Caco-2 (cell line): ENCODE measurements at regions not wholly inside any gene's neighbourhood (a gene's known extent, or its start where the extent isn't known, plus 50 kb on each side); places are given as distances from the start of the nearest gene placed in this dataset.
"Not testable (repeated sequence)": the region's sequence is repeated elsewhere in the genome, so short reads cannot be mapped to it uniquely, and the experiment has no call there.

Source experiments
- BruUV-seq: library from RNA; stranded (reverse); fragments of 400-500 nt; replicated peaks from 2 replicates; lab custom pipeline; 2021; lab: Mats Ljungman, UMichigan
- CTCF ChIA-PET: fragments of 300-600 bp; sonication (Branson Sonifier 250); formaldehyde crosslinking; loops from one replicate; lab custom pipeline; 2022; ENCODE audit warnings: antibody characterized with exemption; lab: Charles Lee
- POLR2A ChIA-PET: fragments of 300-600 bp; sonication (Branson Sonifier 250); formaldehyde crosslinking; loops from one replicate; lab custom pipeline; 2022; ENCODE audit warnings: antibody characterized with exemption; lab: Charles Lee
- DNase-seq, 2 experiments: peaks; one replicate each; pipeline versions ENCODE4 v3.0.0 to v3.0.0-alpha.2; 2020 to 2022
- H3K27me3 ChIP-seq: replicated peaks from 2 replicates; pipeline ENCODE4 v1.6.0; 2011; ENCODE audit warnings: low read length; ENCODE audit not compliant: control insufficient read depth, insufficient read depth
- H3K36me3 ChIP-seq: 2 replicates; pipeline ENCODE4 v1.5.1; 2011; ENCODE audit warnings: low read length; ENCODE audit not compliant: control insufficient read depth, insufficient read depth
- H3K4me1 ChIP-seq: fragments of 250-450 bp; sonication (Bioruptor Pico); 2 replicates; pipeline ENCODE4 v1.5.1; 2020; ENCODE audit warnings: mild to moderate bottlenecking
- H3K4me3 ChIP-seq: 2 replicates; pipeline ENCODE4 v1.5.1; 2011; ENCODE audit warnings: low read depth, mild to moderate bottlenecking, control low read depth, low read length
- H3K9me3 ChIP-seq: fragments of 250-450 bp; sonication (Bioruptor Pico); 2 replicates; pipeline ENCODE4 v1.5.1; 2020; ENCODE audit warnings: mild to moderate bottlenecking, moderate library complexity
- H3K27ac Mint-ChIP-seq: one replicate; pipeline ENCODE4 v1.8.0; 2022; ENCODE audit warnings: mixed read lengths; ENCODE audit not compliant: unreplicated experiment
- H3K27me3 Mint-ChIP-seq: one replicate; pipeline ENCODE4 v1.8.0; 2022; ENCODE audit warnings: mixed read lengths; ENCODE audit not compliant: insufficient read depth, unreplicated experiment
- H3K36me3 Mint-ChIP-seq: one replicate; pipeline ENCODE4 v1.8.0; 2022; ENCODE audit warnings: mild to moderate bottlenecking, mixed read lengths; ENCODE audit not compliant: insufficient read depth, unreplicated experiment
- H3K4me1 Mint-ChIP-seq: one replicate; pipeline ENCODE4 v1.8.0; 2022; ENCODE audit warnings: low read depth, mixed read lengths; ENCODE audit not compliant: unreplicated experiment
- H3K4me3 Mint-ChIP-seq: one replicate; pipeline ENCODE4 v1.8.0; 2022; ENCODE audit warnings: mild to moderate bottlenecking, moderate library complexity, mixed read lengths; ENCODE audit not compliant: unreplicated experiment
- H3K9me3 Mint-ChIP-seq: one replicate; pipeline ENCODE4 v1.8.0; 2022; ENCODE audit warnings: mixed read lengths; ENCODE audit not compliant: unreplicated experiment
- intact Hi-C: fragments of 100-400 bp; cut with micrococcal nuclease; formaldehyde crosslinking; loops from one replicate; pipeline ENCODE4 v1.10.0; 2022; ENCODE audit not compliant: unreplicated experiment
- TF ChIP-seq, protein P1 (sequence below), 2 experiments: fragments of 200-600 bp in 1 of 2; IDR thresholded peaks; 1 replicate in 1 of 2; 2 replicates in 1 of 2; pipeline versions ENCODE4 v1.5.1 to v1.8.0; 2011 to 2022; ENCODE audit warnings: antibody characterized with exemption in 1 of 2, control low read depth in 1 of 2, inconsistent platforms in 1 of 2, low read depth in 1 of 2, low read length in 1 of 2, mild to moderate bottlenecking in 1 of 2, moderate library complexity in 1 of 2; ENCODE audit not compliant: insufficient read depth in 1 of 2, severe bottlenecking in 1 of 2, unreplicated experiment in 1 of 2

DNA sequence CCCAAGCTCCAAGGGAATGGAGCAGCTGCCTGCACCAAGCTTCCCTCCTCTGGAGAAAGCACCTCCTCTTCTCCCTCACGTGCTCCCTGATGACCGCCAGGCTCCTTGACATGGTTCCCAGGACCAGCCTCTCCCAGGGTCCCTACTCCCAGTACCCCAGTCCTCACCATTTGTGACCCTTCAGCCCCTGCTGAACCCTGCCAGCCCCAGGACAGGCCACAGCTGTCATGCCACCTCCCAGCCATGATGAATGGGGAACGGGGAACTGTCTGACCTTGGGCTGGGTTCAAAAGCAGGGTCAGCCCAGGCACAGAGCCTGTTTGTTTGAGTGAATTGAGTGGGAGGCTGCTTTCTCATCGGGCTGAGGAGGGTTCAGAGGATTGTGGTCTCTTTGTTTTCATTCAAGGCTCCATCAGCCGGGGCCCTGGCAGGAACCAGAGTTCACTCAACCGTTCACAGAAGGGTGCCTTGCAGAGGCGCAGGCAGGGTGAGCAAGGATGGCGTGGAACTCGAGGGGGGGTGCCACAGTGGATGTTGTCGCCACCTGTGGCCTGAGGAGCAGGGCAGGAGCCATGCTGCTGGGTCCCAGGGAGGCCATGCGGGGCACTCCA, 344.5 kb upstream of the SFSWAP start:
- DNase-seq, result no peak
- no peaks in the 10 kb centered on the region for H3K9me3 ChIP-seq
- CTCF ChIA-PET, result no interaction called here
- BruUV-seq, result no TSS peak
- intact Hi-C loops, result no loop called here
- H3K27me3 Mint-ChIP-seq, result peaks cover 13% of the 10 kb centered on the region
- H3K9me3 Mint-ChIP-seq, result no peaks in the 10 kb centered on the region
- H3K27me3 ChIP-seq, result no peaks in the 10 kb centered on the region
- H3K4me3 ChIP-seq, result no peak overlapping the region
- POLR2A ChIA-PET, result no interaction called here
- no peaks in the 10 kb centered on the region for H3K4me1 ChIP-seq
- no peak overlapping the region for H3K27ac Mint-ChIP-seq
- no peak overlapping the region for H3K4me3 Mint-ChIP-seq
- H3K36me3 Mint-ChIP-seq, result no peaks in the 10 kb centered on the region
- TF ChIP-seq, protein P1, sequence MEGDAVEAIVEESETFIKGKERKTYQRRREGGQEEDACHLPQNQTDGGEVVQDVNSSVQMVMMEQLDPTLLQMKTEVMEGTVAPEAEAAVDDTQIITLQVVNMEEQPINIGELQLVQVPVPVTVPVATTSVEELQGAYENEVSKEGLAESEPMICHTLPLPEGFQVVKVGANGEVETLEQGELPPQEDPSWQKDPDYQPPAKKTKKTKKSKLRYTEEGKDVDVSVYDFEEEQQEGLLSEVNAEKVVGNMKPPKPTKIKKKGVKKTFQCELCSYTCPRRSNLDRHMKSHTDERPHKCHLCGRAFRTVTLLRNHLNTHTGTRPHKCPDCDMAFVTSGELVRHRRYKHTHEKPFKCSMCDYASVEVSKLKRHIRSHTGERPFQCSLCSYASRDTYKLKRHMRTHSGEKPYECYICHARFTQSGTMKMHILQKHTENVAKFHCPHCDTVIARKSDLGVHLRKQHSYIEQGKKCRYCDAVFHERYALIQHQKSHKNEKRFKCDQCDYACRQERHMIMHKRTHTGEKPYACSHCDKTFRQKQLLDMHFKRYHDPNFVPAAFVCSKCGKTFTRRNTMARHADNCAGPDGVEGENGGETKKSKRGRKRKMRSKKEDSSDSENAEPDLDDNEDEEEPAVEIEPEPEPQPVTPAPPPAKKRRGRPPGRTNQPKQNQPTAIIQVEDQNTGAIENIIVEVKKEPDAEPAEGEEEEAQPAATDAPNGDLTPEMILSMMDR (IDR thresholded peaks at IDR 0.05; ENCODE audit: insufficient read depth in 1 of 2, low read depth in 1 of 2, low read length in 1 of 2, severe bottlenecking in 1 of 2, unreplicated experiment in 1 of 2), result no peak
- no peaks in the 10 kb centered on the region for H3K4me1 Mint-ChIP-seq
- H3K36me3 ChIP-seq, result no peaks in the 10 kb centered on the region

- H3K4me3 Mint-ChIP-seq, DNase-seq, POLR2A ChIA-PET, H3K27me3 ChIP-seq, BruUV-seq, H3K4me1 ChIP-seq, H3K9me3 Mint-ChIP-seq, H3K9me3 ChIP-seq, H3K27ac Mint-ChIP-seq, H3K4me1 Mint-ChIP-seq, intact Hi-C loops, H3K36me3 Mint-ChIP-seq, H3K36me3 ChIP-seq, H3K4me3 ChIP-seq: not testable (repeated sequence)
- peaks cover 12% of the 10 kb centered on the region for H3K27me3 Mint-ChIP-seq
- CTCF ChIA-PET, result interaction anchor here (0.6 kb wide), 1 partner anchor 111 kb away, joined by 3 read pairs; no protein-coding TSS in a partner anchor
Measured at GRCh38 chr12:131367067-131367982, 343.6 kb upstream of the SFSWAP start.

DNA sequence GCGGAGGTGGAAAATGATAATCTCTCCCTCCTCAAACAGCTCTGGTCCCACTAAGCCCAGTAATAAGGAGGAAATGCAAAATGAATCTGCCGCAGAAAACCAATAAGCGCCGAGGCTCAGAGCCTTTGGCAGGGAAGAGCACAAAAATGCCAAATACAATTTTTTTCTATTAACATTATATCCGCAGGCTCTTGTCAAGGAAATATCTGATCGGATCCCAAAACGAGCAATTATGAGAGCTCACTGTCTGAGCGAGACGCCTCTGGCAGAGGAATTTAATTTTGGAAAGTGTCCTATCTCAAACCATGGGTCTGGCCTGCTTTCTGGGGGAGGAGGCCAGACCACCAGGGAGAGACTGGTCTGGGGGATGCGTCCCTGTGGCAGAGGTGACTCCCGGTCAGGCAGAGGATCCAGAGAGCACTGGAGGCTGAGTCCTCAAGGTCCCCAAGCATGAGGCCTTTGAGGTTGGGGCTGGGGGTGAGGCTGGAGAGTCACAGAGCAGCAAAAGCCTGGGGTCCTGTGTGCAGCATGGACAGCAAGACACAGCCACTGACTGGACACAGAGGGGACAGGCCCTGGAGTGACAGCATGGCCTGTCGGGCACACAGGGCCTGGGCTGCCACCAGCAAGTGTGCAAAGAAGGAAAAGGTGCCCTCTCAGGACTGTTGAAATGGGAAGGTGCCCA, 342.8 kb upstream of the SFSWAP start:
- Mint-ChIP-seq H3K4me3 (no peak overlapping the region), H3K27me3 (peaks cover 10% of the 10 kb centered on the region), H3K36me3 (no peaks in the 10 kb centered on the region), H3K27ac (no peak overlapping the region), H3K4me1 (no peaks in the 10 kb centered on the region), H3K9me3 (no peaks in the 10 kb centered on the region)
- intact Hi-C loops, result no loop called here
- no TSS peak for BruUV-seq
- H3K4me1 ChIP-seq, result no peaks in the 10 kb centered on the region
- ChIA-PET POLR2A (no interaction called here), CTCF (no interaction called here)
- TF ChIP-seq, protein P1 (IDR thresholded peaks at IDR 0.05; ENCODE audit: insufficient read depth in 1 of 2, low read depth in 1 of 2, low read length in 1 of 2, severe bottlenecking in 1 of 2, unreplicated experiment in 1 of 2), result no peak
- no peak for DNase-seq
- H3K36me3 ChIP-seq, result no peaks in the 10 kb centered on the region
- H3K9me3 ChIP-seq, result no peaks in the 10 kb centered on the region
- H3K4me3 ChIP-seq, result no peak overlapping the region
- H3K27me3 ChIP-seq, result no peaks in the 10 kb centered on the region
